Astrocyte (in vitro differentiated cells and primary cell): ENCODE measurements at regions not wholly inside any gene's neighbourhood (a gene's known extent, or its start where the extent isn't known, plus 50 kb on each side); places are given as distances from the start of the nearest gene placed in this dataset.

Source experiments
- CTCF ChIP-seq: IDR thresholded peaks from 2 replicates; pipeline ENCODE4 v1.5.1; 2011; ENCODE audit warnings: low read depth, mild to moderate bottlenecking, inconsistent platforms, low read length, moderate library complexity; ENCODE audit not compliant: insufficient read depth
- EZH2 ChIP-seq: IDR thresholded peaks from 2 replicates; pipeline ENCODE4 v1.6.1; 2012; ENCODE audit warnings: mild to moderate bottlenecking, low read length, inconsistent platforms; ENCODE audit not compliant: insufficient read depth

GRCh38 chrX:68945603-68946228 is 116.9 kb downstream of the EFNB1 start:
- TF ChIP-seq CTCF = peak; percentile 22
- TF ChIP-seq EZH2 = no peak
